ENCODE measurements at regions not wholly inside any gene's neighbourhood (a gene's known extent, or its start where the extent isn't known, plus 50 kb on each side); places are given as distances from the start of the nearest gene placed in this dataset.

- no peak for FAIRE-seq
- Histone ChIP-seq H3K9ac (ENCODE audit: insufficient read depth, low read depth, low read length) (no peak overlapping the region), H3K27ac (ENCODE audit: extremely low read length, insufficient read depth, low read length) (no peak overlapping the region), H3K4me1 (ENCODE audit: insufficient read depth, low read length) (no peaks in the 10 kb centered on the region), H3K27me3 (ENCODE audit: control insufficient read depth in 1 of 2, insufficient read depth in 2 of 2, low read length in 2 of 2) (no peaks in the 10 kb centered on the region), H3K79me2 (ENCODE audit: insufficient read depth, low read length) (no peaks in the 10 kb centered on the region), H2AFZ (ENCODE audit: low read length) (no peak overlapping the region), H3K36me3 (replicated peaks in 1 of 2; ENCODE audit: control insufficient read depth in 1 of 2, insufficient read depth in 2 of 2, low read length in 2 of 2) (no peaks in the 10 kb centered on the region), H3K9me3 (ENCODE audit: low read length) (peaks cover 72% of the 10 kb centered on the region), H3K4me2 (ENCODE audit: low read depth, low read length) (no peak overlapping the region), H3K4me3 (replicated peaks in 1 of 3; ENCODE audit: insufficient read depth in 1 of 3, low read depth in 2 of 3, low read length in 3 of 3) (no peak overlapping the region), H4K20me1 (ENCODE audit: insufficient read depth, low read length) (no peaks in the 10 kb centered on the region)
- CTCF ChIA-PET (ENCODE audit: low intra/inter-chr PET ratio, low total read pairs): no interaction called here
- 3% methylated on average over 1 of the region's 1 CpG for WGBS (ENCODE audit: low lambda C conversion rate)
- BruUV-seq (replicated peaks): no TSS peak
- in situ Hi-C loops (cut with HindIII; ENCODE audit: extremely low pct_ligation_motif_present, low pct_unique_long_range_greater_than_20kb) (no loop called here), intact Hi-C loops (cut with micrococcal nuclease; ENCODE audit: unreplicated experiment) (no loop called here)
- no peak for ATAC-seq
- POLR2A ChIA-PET: no interaction called here
- DNase-seq (ENCODE audit: low spot score): no peak
- TF ChIP-seq MTF2 (CRISPR knock-in tag; IDR thresholded peaks at IDR 0.05; ENCODE audit: borderline replicate concordance): no peak
- TF ChIP-seq RFXANK (CRISPR knock-in tag; IDR thresholded peaks at IDR 0.05): no peak
- TF ChIP-seq IRX3 (CRISPR knock-in tag; IDR thresholded peaks at IDR 0.05; ENCODE audit: borderline replicate concordance, low read depth): no peak
- TF ChIP-seq AGO2 (optimal IDR thresholded peaks at IDR 0.05; ENCODE audit: low read depth, low read length): no peak
- TF ChIP-seq HNRNPK (IDR thresholded peaks at IDR 0.05; ENCODE audit: low read depth, low read length, poor library complexity, severe bottlenecking): no peak
- TF ChIP-seq PRMT3 (CRISPR knock-in tag; IDR thresholded peaks at IDR 0.05; ENCODE audit: borderline replicate concordance, low read depth): no peak
- no peak for TF ChIP-seq SKI (IDR thresholded peaks at IDR 0.05; ENCODE audit: partially characterized antibody)
- TF ChIP-seq ZNF879 (CRISPR knock-in tag; IDR thresholded peaks at IDR 0.05): no peak
- TF ChIP-seq YEATS4 (CRISPR knock-in tag; IDR thresholded peaks at IDR 0.05; ENCODE audit: borderline replicate concordance): no peak
Measured at GRCh38 chr4:63986253-63986652, 423.0 kb downstream of the TECRL start.

- H4K20me1 ChIP-seq (ENCODE audit: insufficient read depth, low read length): no peaks in the 10 kb centered on the region
- BruUV-seq (replicated peaks): no TSS peak
- H3K79me2 ChIP-seq (ENCODE audit: insufficient read depth, low read length): no peaks in the 10 kb centered on the region
- H3K27me3 ChIP-seq (ENCODE audit: control insufficient read depth in 1 of 2, insufficient read depth in 2 of 2, low read length in 2 of 2): no peaks in the 10 kb centered on the region
- FAIRE-seq (no peak), ATAC-seq (no peak), DNase-seq (ENCODE audit: low spot score) (no peak)
- CTCF ChIA-PET (ENCODE audit: low intra/inter-chr PET ratio, low total read pairs): no interaction called here
- peaks cover 51% of the 10 kb centered on the region for H3K9me3 ChIP-seq (ENCODE audit: low read length)
- H3K36me3 ChIP-seq (replicated peaks in 1 of 2; ENCODE audit: control insufficient read depth in 1 of 2, insufficient read depth in 2 of 2, low read length in 2 of 2): no peaks in the 10 kb centered on the region
- no peaks in the 10 kb centered on the region for H3K4me1 ChIP-seq (ENCODE audit: insufficient read depth, low read length)
- no peak overlapping the region for H3K27ac ChIP-seq (ENCODE audit: extremely low read length, insufficient read depth, low read length)
- intact Hi-C loops (cut with micrococcal nuclease; ENCODE audit: unreplicated experiment): no loop called here
- POLR2A ChIA-PET: no interaction called here
- in situ Hi-C loops (cut with HindIII; ENCODE audit: extremely low pct_ligation_motif_present, low pct_unique_long_range_greater_than_20kb): no loop called here
- no peak overlapping the region for H3K4me2 ChIP-seq (ENCODE audit: low read depth, low read length)
- H3K9ac ChIP-seq (ENCODE audit: insufficient read depth, low read depth, low read length): no peak overlapping the region
- no peak overlapping the region for H3K4me3 ChIP-seq (replicated peaks in 1 of 3; ENCODE audit: insufficient read depth in 1 of 3, low read depth in 2 of 3, low read length in 3 of 3)
- H2AFZ ChIP-seq (ENCODE audit: low read length): no peak overlapping the region
- no peak for TF ChIP-seq ZKSCAN8 (CRISPR knock-in tag; IDR thresholded peaks at IDR 0.05; ENCODE audit: borderline replicate concordance)
- no peak for TF ChIP-seq SMAD1 (CRISPR knock-in tag; IDR thresholded peaks at IDR 0.05; ENCODE audit: borderline replicate concordance, low read depth)
- no peak for TF ChIP-seq ESRRA (CRISPR knock-in tag; IDR thresholded peaks at IDR 0.05; ENCODE audit: low read depth)
- TF ChIP-seq SAFB2 (CRISPR knock-in tag; IDR thresholded peaks at IDR 0.05; ENCODE audit: borderline replicate concordance, low read depth): no peak
- TF ChIP-seq ZXDC (CRISPR knock-in tag; IDR thresholded peaks at IDR 0.05): no peak
- TF ChIP-seq ZNF20 (CRISPR knock-in tag; IDR thresholded peaks at IDR 0.05): no peak
- no peak for TF ChIP-seq SP2 (CRISPR knock-in tag; IDR thresholded peaks at IDR 0.05)
- no peak for TF ChIP-seq ZBTB39 (CRISPR knock-in tag; IDR thresholded peaks at IDR 0.05)
Measured at GRCh38 chr4:63983224-63983623, 426.0 kb downstream of the TECRL start.

All from HepG2 (cell line).